Transverse colon (tissue), 3 donors: ENCODE measurements at regions not wholly inside any gene's neighbourhood (a gene's known extent, or its start where the extent isn't known, plus 50 kb on each side); places are given as distances from the start of the nearest gene placed in this dataset.

Experiments
- CTCF ChIP-seq, 5 experiments: fragments of 200-600 bp in 3 of 5; fragments of 450-650 bp in 2 of 5; sonication (generic) in 3 of 5; IDR thresholded peaks; 1 replicate in 2 of 5; 2 replicates in 3 of 5; pipeline ENCODE4 v1.5.1; 2016 to 2017; ENCODE audit warnings: antibody characterized with exemption in 5 of 5, inconsistent platforms in 3 of 5, mild to moderate bottlenecking in 2 of 5, moderate library complexity in 1 of 5
- POLR2A ChIP-seq: fragments of 450-650 bp; IDR thresholded peaks from one replicate; pipeline ENCODE4 v1.6.1; 2016; ENCODE audit warnings: antibody characterized with exemption, mild to moderate bottlenecking, moderate library complexity

GRCh38 chr4:137641544-137641943 lies 109.2 kb upstream of the PCDH18 start:
- TF ChIP-seq POLR2A, result no peak
- TF ChIP-seq CTCF (IDR thresholded peaks at IDR 0.05), result no peak
